ENCODE measurements at regions not wholly inside any gene's neighbourhood (a gene's known extent, or its start where the extent isn't known, plus 50 kb on each side); places are given as distances from the start of the nearest gene placed in this dataset.

DNA sequence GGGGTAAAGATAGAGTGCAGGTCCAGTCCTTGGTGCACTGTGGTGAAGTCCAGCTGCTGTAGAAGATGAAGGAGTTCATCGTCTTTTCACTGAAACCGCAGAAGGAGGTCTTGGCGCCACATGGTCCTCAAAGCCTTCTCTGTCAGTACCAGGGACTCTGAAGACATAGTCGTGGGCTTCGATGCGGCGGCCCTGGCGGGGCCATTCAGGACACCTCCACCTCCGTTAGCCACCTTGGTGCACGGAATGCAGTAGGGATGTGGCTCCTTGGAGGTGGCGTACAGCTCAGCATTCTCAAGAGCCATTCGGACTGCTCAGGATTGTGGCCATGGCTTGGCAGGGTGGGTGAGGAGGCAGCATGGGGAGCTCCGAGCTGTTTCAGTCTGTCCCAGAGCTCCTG is 418.8 kb downstream of the SUCLG1 start:
- DNase-seq (ENCODE audit: extremely low read depth, low read depth), result no peak
- TF ChIP-seq, protein P1, sequence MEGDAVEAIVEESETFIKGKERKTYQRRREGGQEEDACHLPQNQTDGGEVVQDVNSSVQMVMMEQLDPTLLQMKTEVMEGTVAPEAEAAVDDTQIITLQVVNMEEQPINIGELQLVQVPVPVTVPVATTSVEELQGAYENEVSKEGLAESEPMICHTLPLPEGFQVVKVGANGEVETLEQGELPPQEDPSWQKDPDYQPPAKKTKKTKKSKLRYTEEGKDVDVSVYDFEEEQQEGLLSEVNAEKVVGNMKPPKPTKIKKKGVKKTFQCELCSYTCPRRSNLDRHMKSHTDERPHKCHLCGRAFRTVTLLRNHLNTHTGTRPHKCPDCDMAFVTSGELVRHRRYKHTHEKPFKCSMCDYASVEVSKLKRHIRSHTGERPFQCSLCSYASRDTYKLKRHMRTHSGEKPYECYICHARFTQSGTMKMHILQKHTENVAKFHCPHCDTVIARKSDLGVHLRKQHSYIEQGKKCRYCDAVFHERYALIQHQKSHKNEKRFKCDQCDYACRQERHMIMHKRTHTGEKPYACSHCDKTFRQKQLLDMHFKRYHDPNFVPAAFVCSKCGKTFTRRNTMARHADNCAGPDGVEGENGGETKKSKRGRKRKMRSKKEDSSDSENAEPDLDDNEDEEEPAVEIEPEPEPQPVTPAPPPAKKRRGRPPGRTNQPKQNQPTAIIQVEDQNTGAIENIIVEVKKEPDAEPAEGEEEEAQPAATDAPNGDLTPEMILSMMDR (IDR thresholded peaks at IDR 0.05; ENCODE audit: low read depth, low read length, missing control alignments), result no peak
- no peak overlapping the region for H3K4me3 ChIP-seq (replicated peaks; ENCODE audit: low read depth, low read length)

DNA sequence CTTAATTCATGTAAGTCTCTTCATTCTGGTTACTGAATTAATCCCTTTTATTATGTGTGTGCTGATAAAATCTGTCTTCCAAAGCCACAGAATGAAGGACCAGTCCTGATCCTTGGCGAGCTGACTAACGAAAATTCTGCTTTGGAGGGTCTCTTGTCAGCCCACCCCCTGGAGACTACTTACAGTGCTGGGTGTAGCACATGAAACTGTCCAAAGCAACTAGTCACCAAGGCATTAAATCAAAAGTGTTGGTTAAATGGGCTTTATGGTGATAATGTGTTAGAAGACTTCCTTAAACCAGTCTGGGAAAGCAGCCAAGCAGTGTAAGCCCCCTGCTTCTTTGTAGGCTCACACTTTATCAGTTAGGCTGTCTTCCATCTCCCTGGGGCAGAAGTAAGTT is 420.2 kb downstream of the SUCLG1 start:
- TF ChIP-seq, protein P1 (IDR thresholded peaks at IDR 0.05; ENCODE audit: low read depth, low read length, missing control alignments), result no peak
- no peak for DNase-seq (ENCODE audit: extremely low read depth, low read depth)
- H3K4me3 ChIP-seq (replicated peaks; ENCODE audit: low read depth, low read length), result no peak overlapping the region

DNA sequence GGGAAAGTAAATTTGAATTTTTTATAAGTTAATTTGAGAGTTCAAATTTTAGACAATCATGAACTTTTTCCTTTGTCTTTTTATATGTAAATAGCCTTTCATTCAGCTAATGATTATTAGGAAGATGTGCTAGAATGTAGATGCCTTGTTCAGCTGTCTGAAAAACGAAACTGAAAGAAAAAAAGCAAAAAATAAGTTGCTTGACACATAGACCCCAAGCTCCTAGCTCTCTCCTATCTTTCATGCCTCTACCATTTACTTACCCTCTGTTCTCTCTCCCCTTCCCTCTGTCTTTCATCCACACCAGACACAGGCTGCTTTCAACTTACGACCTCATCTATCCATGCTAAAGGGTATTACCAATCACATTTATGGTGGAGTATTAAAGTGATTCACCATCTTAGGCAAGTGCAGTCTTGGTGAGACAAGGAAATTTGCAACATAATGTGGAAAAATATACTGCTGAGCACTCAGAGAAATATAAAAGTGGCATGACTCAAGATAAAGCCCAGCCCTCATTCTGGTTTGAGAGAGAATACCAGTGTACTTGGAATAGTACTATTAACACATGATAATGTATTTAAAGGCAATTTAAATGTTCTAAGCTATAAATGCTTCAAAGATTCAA is 425.6 kb downstream of the SUCLG1 start:
- no peak for DNase-seq (ENCODE audit: extremely low read depth, low read depth)
- TF ChIP-seq, protein P1 (IDR thresholded peaks at IDR 0.05; ENCODE audit: low read depth, low read length, missing control alignments), result no peak
- no peak overlapping the region for H3K4me3 ChIP-seq (replicated peaks; ENCODE audit: low read depth, low read length)

DNA sequence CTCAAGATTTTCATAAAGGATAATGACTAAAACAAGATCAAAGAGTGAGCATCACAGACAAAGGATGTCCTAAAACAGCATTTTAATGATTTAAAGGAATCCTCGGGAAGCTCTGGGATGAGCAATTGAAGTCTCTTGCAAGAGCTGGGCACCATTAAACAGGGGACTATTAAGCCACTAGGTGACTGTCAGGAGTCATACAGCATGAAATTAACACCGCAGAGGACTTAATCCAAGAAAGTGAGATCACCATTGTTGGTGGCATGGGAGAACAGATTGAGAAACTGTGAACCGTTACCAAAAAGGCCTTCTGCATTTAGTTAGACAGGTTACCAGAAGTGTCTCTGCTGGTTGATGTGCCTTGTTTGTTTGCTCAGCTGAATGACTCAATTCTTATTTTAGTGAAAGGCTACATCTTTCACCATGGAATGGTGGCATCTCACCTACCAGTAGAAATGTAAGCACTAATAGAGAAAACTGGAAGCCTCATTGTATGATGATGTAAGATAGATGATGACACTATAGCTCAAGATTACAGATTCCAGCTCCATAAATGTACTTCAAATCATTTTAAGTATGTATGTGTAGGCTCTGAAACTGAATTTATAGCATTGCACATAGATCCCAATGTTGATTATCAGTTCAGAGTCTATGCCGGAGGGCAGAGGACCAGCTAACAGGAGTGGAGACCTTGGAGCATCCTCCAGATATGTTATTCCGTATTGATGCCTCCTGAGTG is 427.6 kb downstream of the SUCLG1 start:
- TF ChIP-seq, protein P1 (IDR thresholded peaks at IDR 0.05; ENCODE audit: low read depth, low read length, missing control alignments), result no peak
- DNase-seq (ENCODE audit: extremely low read depth, low read depth), result no peak
- no peak overlapping the region for H3K4me3 ChIP-seq (replicated peaks; ENCODE audit: low read depth, low read length)

DNA sequence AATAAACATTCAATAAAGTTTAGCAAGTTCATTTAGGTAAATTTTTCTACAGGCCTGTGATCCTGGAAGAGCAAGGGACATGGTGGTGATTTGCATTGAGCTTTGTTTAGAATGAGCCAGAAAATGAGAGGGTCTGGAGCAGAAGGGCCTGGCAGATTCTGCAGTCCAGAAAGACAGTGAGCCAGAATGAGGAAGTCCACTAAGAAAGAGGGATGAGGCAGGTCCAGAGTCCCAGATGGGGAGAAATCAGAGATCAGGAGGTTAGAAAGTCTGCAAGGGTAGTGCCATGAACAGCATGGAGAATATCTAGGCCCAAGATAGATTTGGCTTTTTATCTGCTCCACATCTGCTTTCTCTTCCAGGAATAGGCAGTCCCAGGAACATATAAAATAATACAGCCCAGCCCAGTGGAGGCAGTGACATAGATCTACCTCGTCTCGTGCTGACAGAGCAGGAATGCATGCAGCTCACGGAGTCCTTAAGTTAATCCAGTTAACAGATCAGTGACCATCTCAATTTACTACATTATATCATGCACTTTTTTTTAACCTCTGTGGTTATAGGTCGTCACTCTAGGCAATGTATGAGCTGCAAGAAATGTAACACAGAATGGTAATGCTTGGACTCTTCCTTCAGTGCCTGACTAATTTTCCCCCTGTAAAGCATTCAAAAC is 429.0 kb downstream of the SUCLG1 start:
- H3K4me3 ChIP-seq (replicated peaks; ENCODE audit: low read depth, low read length), result no peak overlapping the region
- TF ChIP-seq, protein P1 (IDR thresholded peaks at IDR 0.05; ENCODE audit: low read depth, low read length, missing control alignments), result no peak
- no peak for DNase-seq (ENCODE audit: extremely low read depth, low read depth)

DNA sequence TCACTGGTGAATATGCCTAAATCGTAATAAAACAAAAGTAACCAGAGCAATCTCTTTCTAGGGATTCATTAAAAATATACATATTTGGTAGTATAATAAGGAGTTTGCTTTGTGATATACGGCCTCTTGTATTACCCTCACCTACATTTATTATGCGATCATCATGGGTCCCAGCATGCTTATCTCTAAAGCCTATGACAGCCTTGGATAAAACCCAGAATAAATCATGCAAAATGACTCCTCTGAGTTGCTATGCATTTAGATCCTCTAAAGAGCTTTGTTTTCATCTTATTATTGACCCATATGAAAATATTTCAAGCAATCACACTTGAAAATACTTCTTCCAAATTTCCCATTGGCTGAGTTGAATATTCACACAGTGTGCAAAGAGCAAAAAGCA is 432.3 kb downstream of the SUCLG1 start:
- H3K4me3 ChIP-seq (replicated peaks; ENCODE audit: low read depth, low read length), result no peak overlapping the region
- DNase-seq (ENCODE audit: extremely low read depth, low read depth), result no peak
- TF ChIP-seq, protein P1 (IDR thresholded peaks at IDR 0.05; ENCODE audit: low read depth, low read length, missing control alignments), result no peak
